Caco-2 (cell line): ENCODE measurements at regions not wholly inside any gene's neighbourhood (a gene's known extent, or its start where the extent isn't known, plus 50 kb on each side); places are given as distances from the start of the nearest gene placed in this dataset.
A peak's percentile ranks its signal among the peaks of the same experiment; 100 is the strongest.

ENCODE experiments used
- BruUV-seq: library from RNA; stranded (reverse); fragments of 400-500 nt; replicated peaks from 2 replicates; lab custom pipeline; 2021; lab: Mats Ljungman, UMichigan
- CTCF ChIA-PET: fragments of 300-600 bp; sonication (Branson Sonifier 250); formaldehyde crosslinking; loops from one replicate; lab custom pipeline; 2022; ENCODE audit warnings: antibody characterized with exemption; lab: Charles Lee
- POLR2A ChIA-PET: fragments of 300-600 bp; sonication (Branson Sonifier 250); formaldehyde crosslinking; loops from one replicate; lab custom pipeline; 2022; ENCODE audit warnings: antibody characterized with exemption; lab: Charles Lee
- DNase-seq, 2 experiments: peaks; one replicate each; pipeline versions ENCODE4 v3.0.0 to v3.0.0-alpha.2; 2020 to 2022
- H3K27me3 ChIP-seq: replicated peaks from 2 replicates; pipeline ENCODE4 v1.6.0; 2011; ENCODE audit warnings: low read length; ENCODE audit not compliant: control insufficient read depth, insufficient read depth
- H3K36me3 ChIP-seq: 2 replicates; pipeline ENCODE4 v1.5.1; 2011; ENCODE audit warnings: low read length; ENCODE audit not compliant: control insufficient read depth, insufficient read depth
- H3K4me1 ChIP-seq: fragments of 250-450 bp; sonication (Bioruptor Pico); 2 replicates; pipeline ENCODE4 v1.5.1; 2020; ENCODE audit warnings: mild to moderate bottlenecking
- H3K4me3 ChIP-seq: 2 replicates; pipeline ENCODE4 v1.5.1; 2011; ENCODE audit warnings: low read depth, mild to moderate bottlenecking, control low read depth, low read length
- H3K9me3 ChIP-seq: fragments of 250-450 bp; sonication (Bioruptor Pico); 2 replicates; pipeline ENCODE4 v1.5.1; 2020; ENCODE audit warnings: mild to moderate bottlenecking, moderate library complexity
- H3K27ac Mint-ChIP-seq: one replicate; pipeline ENCODE4 v1.8.0; 2022; ENCODE audit warnings: mixed read lengths; ENCODE audit not compliant: unreplicated experiment
- H3K27me3 Mint-ChIP-seq: one replicate; pipeline ENCODE4 v1.8.0; 2022; ENCODE audit warnings: mixed read lengths; ENCODE audit not compliant: insufficient read depth, unreplicated experiment
- H3K36me3 Mint-ChIP-seq: one replicate; pipeline ENCODE4 v1.8.0; 2022; ENCODE audit warnings: mild to moderate bottlenecking, mixed read lengths; ENCODE audit not compliant: insufficient read depth, unreplicated experiment
- H3K4me1 Mint-ChIP-seq: one replicate; pipeline ENCODE4 v1.8.0; 2022; ENCODE audit warnings: low read depth, mixed read lengths; ENCODE audit not compliant: unreplicated experiment
- H3K4me3 Mint-ChIP-seq: one replicate; pipeline ENCODE4 v1.8.0; 2022; ENCODE audit warnings: mild to moderate bottlenecking, moderate library complexity, mixed read lengths; ENCODE audit not compliant: unreplicated experiment
- H3K9me3 Mint-ChIP-seq: one replicate; pipeline ENCODE4 v1.8.0; 2022; ENCODE audit warnings: mixed read lengths; ENCODE audit not compliant: unreplicated experiment
- intact Hi-C: fragments of 100-400 bp; cut with micrococcal nuclease; formaldehyde crosslinking; loops from one replicate; pipeline ENCODE4 v1.10.0; 2022; ENCODE audit not compliant: unreplicated experiment
- TF ChIP-seq, protein P1 (sequence below), 2 experiments: fragments of 200-600 bp in 1 of 2; IDR thresholded peaks; 1 replicate in 1 of 2; 2 replicates in 1 of 2; pipeline versions ENCODE4 v1.5.1 to v1.8.0; 2011 to 2022; ENCODE audit warnings: antibody characterized with exemption in 1 of 2, control low read depth in 1 of 2, inconsistent platforms in 1 of 2, low read depth in 1 of 2, low read length in 1 of 2, mild to moderate bottlenecking in 1 of 2, moderate library complexity in 1 of 2; ENCODE audit not compliant: insufficient read depth in 1 of 2, severe bottlenecking in 1 of 2, unreplicated experiment in 1 of 2

DNA sequence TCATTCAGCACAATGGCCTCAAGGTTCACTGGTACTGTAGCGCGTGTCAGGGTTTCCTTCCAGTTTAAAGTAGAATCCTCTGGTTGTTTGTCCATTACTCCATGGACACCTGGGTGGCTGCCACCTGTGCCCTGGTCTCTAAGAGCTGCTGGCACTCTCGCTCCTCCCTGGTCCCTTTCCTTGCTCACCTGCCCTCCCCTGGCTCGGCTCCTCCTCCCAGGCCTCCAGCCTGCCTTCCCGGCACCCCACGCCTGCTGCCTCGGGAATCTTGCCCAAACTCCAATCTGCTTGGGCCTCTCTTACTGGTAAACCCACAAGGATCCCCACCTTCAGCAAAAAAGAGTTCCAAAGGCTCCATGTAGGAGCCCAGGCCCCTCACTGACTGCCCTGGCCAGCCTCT lies 154.4 kb upstream of the DIO3 start:
- POLR2A ChIA-PET: no interaction called here

DNA sequence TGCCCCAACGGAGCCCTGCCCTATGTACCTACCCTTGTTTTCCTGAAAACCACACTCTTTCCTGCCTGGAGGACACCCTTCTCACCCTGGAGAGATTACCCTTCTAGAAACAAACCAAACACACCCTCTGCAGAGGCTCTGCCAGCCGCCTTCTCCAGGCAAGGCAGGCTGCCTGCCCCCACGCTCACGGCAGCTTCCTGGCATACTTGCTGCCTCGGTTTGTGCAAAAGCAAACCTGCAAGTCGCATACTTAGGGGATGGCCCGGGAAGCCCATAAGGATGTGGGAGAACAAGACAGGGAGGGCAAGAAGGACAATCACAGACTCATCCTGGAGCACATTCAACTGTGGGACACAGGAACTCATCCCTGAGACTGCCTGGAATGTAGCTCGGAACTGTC lies 154.0 kb upstream of the DIO3 start:
- no peaks in the 10 kb centered on the region for H3K9me3 ChIP-seq
- intact Hi-C loops: no loop called here

More for the DNA sequence above, 154.4 kb upstream of the DIO3 start:
- H3K4me1 ChIP-seq: no peaks in the 10 kb centered on the region
- H3K4me1 Mint-ChIP-seq: no peaks in the 10 kb centered on the region
- BruUV-seq: no TSS peak
- intact Hi-C loops: no loop called here
- CTCF ChIA-PET: no interaction called here
- H3K4me3 ChIP-seq: no peak overlapping the region
- H3K36me3 Mint-ChIP-seq: no peaks in the 10 kb centered on the region
- no peak overlapping the region for H3K27ac Mint-ChIP-seq
- no peak overlapping the region for H3K4me3 Mint-ChIP-seq
- TF ChIP-seq, protein P1, sequence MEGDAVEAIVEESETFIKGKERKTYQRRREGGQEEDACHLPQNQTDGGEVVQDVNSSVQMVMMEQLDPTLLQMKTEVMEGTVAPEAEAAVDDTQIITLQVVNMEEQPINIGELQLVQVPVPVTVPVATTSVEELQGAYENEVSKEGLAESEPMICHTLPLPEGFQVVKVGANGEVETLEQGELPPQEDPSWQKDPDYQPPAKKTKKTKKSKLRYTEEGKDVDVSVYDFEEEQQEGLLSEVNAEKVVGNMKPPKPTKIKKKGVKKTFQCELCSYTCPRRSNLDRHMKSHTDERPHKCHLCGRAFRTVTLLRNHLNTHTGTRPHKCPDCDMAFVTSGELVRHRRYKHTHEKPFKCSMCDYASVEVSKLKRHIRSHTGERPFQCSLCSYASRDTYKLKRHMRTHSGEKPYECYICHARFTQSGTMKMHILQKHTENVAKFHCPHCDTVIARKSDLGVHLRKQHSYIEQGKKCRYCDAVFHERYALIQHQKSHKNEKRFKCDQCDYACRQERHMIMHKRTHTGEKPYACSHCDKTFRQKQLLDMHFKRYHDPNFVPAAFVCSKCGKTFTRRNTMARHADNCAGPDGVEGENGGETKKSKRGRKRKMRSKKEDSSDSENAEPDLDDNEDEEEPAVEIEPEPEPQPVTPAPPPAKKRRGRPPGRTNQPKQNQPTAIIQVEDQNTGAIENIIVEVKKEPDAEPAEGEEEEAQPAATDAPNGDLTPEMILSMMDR (IDR thresholded peaks at IDR 0.05; ENCODE audit: insufficient read depth in 1 of 2, low read depth in 1 of 2, low read length in 1 of 2, severe bottlenecking in 1 of 2, unreplicated experiment in 1 of 2): no peak
- H3K9me3 ChIP-seq: no peaks in the 10 kb centered on the region
- no peaks in the 10 kb centered on the region for H3K9me3 Mint-ChIP-seq
- DNase-seq: no peak
- H3K27me3 Mint-ChIP-seq: no peaks in the 10 kb centered on the region
- H3K27me3 ChIP-seq: no peaks in the 10 kb centered on the region
- no peaks in the 10 kb centered on the region for H3K36me3 ChIP-seq

DNA sequence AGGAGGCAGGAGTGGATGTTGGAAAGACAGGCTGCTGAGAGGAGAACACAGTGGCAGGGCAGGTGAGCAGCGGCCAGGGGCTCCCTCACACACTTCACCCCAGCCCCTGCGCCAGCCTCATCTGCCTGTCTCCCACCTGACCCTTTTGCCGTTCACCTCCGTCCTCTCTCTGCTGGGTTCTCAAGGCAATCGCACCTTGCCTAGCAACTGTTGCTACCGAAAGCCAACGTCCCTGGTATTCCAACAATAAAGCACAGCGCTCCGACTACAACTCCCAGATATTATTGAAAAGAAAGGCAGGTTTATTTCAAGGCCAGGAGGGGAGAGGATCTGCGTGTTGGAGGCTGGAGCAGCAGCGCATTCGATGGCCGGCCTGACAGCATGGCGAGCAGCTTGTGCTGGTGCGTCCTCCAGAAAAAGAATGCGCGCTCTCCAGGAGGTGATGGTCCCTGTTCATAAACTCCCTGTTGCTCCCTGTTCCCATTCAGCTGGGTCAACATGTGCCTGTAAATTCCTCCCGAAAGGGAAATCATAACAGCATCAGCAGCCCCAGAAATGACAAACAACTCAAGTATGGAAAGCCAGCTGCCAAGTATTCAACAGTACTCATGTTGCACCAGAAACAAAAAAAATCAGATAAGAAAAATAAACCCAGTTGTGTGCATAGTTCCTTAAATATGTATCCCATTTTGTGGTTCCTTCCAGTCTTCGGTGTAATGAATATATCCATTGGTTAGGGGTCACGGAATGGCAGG lies 153.0 kb upstream of the DIO3 start:
- no peaks in the 10 kb centered on the region for H3K27me3 Mint-ChIP-seq
- no peaks in the 10 kb centered on the region for H3K36me3 Mint-ChIP-seq
- H3K4me3 Mint-ChIP-seq: no peak overlapping the region
- Histone ChIP-seq H3K9me3 (no peaks in the 10 kb centered on the region), H3K27me3 (no peaks in the 10 kb centered on the region), H3K4me3 (no peak overlapping the region), H3K4me1 (peaks cover 11% of the 10 kb centered on the region), H3K36me3 (no peaks in the 10 kb centered on the region)
- no peaks in the 10 kb centered on the region for H3K4me1 Mint-ChIP-seq
- no peaks in the 10 kb centered on the region for H3K9me3 Mint-ChIP-seq
- DNase-seq: no peak
- CTCF ChIA-PET: no interaction called here
- intact Hi-C loops: no loop called here
- TF ChIP-seq, protein P1 (IDR thresholded peaks at IDR 0.05; ENCODE audit: insufficient read depth in 1 of 2, low read depth in 1 of 2, low read length in 1 of 2, severe bottlenecking in 1 of 2, unreplicated experiment in 1 of 2): no peak
- peak overlapping the region; percentile 61 for H3K27ac Mint-ChIP-seq
- POLR2A ChIA-PET: no interaction called here
- no TSS peak for BruUV-seq

More for the DNA sequence above, 154.0 kb upstream of the DIO3 start:
- Mint-ChIP-seq H3K36me3 (no peaks in the 10 kb centered on the region), H3K4me1 (no peaks in the 10 kb centered on the region), H3K4me3 (no peak overlapping the region), H3K27me3 (no peaks in the 10 kb centered on the region), H3K9me3 (no peaks in the 10 kb centered on the region), H3K27ac (no peak overlapping the region)
- POLR2A ChIA-PET: no interaction called here
- no peaks in the 10 kb centered on the region for H3K27me3 ChIP-seq
- no TSS peak for BruUV-seq
- CTCF ChIA-PET: no interaction called here
- H3K4me1 ChIP-seq: peaks cover 2% of the 10 kb centered on the region
- TF ChIP-seq, protein P1 (IDR thresholded peaks at IDR 0.05; ENCODE audit: insufficient read depth in 1 of 2, low read depth in 1 of 2, low read length in 1 of 2, severe bottlenecking in 1 of 2, unreplicated experiment in 1 of 2): no peak
- H3K4me3 ChIP-seq: no peak overlapping the region
- H3K36me3 ChIP-seq: no peaks in the 10 kb centered on the region
- DNase-seq: no peak
